GM21723 (cell line): ENCODE measurements at regions not wholly inside any gene's neighbourhood (a gene's known extent, or its start where the extent isn't known, plus 50 kb on each side); places are given as distances from the start of the nearest gene placed in this dataset.
"Not testable (repeated sequence)": the region's sequence is repeated elsewhere in the genome, so short reads cannot be mapped to it uniquely, and the experiment has no call there.

Experiments used
- ATAC-seq: cut with Tn5 transposase; IDR thresholded peaks from one replicate; pipeline ENCODE4 v1.9.1; 2021; ENCODE audit warnings: mild to moderate bottlenecking, moderate library complexity; ENCODE audit not compliant: unreplicated experiment

DNA sequence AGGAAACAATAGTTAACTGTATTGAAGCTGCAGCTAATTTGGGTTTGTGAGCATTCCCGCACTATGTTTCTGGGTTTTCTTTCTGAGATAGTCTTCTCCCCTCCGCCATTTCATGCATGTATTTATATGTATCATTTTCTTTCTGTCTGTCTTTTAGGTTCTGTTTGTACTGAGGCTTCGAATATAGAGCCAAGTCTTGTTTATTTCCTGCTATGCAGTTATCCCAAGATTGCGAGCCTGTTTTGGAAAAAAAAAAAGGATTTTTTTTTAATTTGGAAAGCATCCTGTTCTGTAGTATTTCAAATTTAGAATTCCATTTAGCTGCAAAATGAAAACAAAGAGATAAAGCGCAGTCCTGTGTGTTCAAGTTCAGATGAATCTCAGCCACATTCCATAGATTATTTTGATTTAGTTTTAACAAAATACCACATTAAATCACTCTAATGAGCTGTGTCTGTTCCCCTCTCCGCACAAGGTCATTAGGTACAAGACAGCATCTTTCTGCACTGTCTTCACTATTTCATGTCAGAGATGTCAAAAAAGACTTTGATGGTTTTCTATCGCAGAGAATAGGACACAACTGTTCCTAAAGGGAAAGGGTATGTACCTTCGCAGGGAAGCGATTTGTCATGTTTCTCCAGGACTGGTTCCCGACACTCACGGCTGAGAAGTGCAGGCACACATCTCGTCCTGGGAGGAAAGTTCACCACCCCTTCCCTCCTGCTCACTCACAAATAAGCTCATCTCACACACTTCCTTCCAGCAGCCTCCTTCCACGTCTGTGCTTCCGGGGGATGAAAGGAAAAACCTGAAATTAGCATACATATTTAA, 443.4 kb downstream of the ZNF516 start:
- no peak for ATAC-seq

- ATAC-seq, result no peak
Measured at GRCh38 chr18:76046221-76046620, 448.8 kb downstream of the ZNF516 start.

- ATAC-seq, result no peak
Measured at GRCh38 chr18:76042511-76042910, 452.5 kb downstream of the ZNF516 start.

- no peak for ATAC-seq
Measured at GRCh38 chr18:76018210-76018609, 476.8 kb downstream of the ZNF516 start.

DNA sequence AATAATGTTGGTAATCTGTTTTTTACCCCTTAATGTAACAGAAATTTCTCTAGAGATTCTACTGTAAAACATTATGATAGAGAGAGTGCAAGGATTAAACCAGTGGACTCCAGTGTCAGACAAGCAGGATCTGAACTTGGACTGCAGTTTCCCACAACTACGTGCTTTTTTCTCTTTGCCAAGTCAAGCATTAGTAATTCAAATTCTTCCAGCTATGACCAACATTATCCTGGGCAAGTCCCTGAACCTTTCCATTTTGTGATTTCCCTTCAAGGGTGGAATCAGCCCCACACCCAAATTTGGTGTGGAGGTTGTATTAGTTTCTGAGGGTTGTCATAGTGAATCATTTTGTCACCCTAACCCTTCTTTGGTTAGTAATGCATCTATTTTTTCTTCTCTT, 482.0 kb downstream of the ZNF516 start:
- ATAC-seq, result no peak

- ATAC-seq, result no peak
Measured at GRCh38 chr18:76005632-76006208, 489.3 kb downstream of the ZNF516 start.

DNA sequence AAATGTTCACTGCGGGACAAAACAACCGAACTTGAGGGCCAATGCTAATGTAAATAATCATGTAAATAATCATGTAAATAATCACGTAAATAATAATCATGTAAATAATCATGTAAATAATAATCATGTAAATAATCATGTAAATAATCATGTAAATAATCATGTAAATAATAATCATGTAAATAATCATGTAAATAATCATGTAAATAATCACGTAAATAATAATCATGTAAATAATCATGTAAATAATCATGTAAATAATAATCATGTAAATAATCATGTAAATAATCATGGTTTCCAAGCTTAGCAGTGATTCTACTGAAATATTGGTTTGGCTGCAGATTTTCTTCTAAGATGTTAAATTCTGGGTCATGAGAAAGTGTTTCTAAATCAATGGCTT, 507.1 kb downstream of the ZNF516 start:
- ATAC-seq, result not testable (repeated sequence)

- no peak for ATAC-seq
Measured at GRCh38 chr18:75984853-75985252, 510.2 kb downstream of the ZNF516 start.

GRCh38 chr18:75981102-75981501, 513.9 kb downstream of the ZNF516 start:
- no peak for ATAC-seq

- ATAC-seq, result no peak
Measured at GRCh38 chr18:75977081-75977480, 518.0 kb downstream of the ZNF516 start.

DNA sequence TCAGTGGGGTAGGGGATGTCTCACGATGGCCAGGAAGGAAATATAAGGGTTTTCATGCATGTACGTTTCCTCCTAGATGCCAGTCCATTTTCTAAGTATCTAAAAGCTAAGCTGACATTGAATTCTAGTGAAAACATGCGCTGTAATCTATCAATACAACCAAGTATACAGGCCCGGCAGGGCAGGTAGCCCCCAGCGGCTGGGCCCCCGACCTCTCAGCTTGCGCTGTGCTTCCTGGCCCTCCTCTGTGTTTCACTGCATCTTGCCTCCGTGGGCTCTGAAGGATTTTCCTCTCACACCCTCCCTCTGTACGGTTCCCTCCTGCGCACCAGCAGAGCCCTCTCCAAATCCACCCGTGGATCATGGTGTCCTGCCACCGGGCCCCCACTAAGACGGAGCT, 524.8 kb downstream of the ZNF516 start:
- ATAC-seq, result no peak

- no peak for ATAC-seq
Measured at GRCh38 chr18:75966431-75966830, 528.6 kb downstream of the ZNF516 start.

GRCh38 chr18:75962036-75962572, 532.9 kb downstream of the ZNF516 start:
- no peak for ATAC-seq

DNA sequence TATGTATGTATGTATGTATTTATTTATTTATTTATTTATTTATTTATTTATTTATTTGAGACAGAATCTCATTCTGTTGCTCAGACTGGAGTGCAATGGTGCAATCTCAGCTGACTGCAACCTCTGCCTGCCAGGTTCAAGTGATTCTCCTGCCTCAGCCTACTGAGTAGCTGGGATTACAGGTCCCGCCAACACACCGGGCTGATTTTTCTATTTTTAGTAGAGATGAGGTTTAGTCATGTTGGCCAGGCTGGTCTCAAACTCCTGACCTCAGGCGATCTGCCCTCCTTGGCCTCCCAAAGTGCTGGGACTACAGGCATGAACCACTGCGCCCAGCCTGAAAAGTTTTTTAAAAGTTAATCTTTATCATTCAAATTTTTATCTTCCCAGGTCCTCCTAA, 532.9 kb upstream of the SMIM21 start:
- not testable (repeated sequence) for ATAC-seq

DNA sequence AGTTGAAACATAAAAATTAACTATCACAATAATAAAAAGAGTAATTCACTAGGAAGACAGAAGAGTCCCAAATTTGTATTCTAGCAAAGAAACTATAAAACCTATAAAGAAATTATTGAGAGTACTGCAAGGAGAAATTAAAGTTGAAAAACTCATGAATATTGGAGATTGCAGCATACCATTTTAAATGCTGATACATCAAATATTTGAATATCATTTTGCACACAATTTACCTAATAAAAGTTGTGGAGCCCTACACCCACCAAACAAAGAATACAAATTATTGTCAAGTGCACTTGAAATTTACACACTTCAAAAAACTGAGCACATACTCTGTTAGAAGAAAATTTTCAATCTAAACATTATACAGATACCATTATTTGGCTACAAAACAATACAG, 531.6 kb upstream of the SMIM21 start:
- ATAC-seq, result no peak

GRCh38 chr18:75958683-75959082, 531.2 kb upstream of the SMIM21 start:
- ATAC-seq, result no peak

GRCh38 chr18:75945265-75945933, 517.9 kb upstream of the SMIM21 start:
- no peak for ATAC-seq

DNA sequence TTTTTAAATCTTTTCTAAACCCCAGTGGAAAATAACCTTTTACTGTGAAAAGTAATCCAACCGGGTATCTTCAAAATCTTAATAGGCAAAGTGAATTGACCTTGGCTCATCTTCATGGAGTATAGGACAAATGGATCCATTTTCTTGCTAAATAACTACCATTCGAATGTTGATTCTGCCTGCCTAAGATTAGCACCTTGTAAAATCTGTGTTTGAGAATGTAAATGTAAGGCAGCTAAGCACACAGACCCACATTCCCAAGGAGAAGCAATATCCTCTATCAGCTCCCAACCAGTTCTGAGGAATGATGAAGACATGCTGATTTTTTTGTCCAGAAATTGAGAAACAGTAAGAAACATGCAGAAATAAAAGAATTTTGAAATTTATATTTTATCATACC, 509.8 kb upstream of the SMIM21 start:
- no peak for ATAC-seq

- ATAC-seq, result no peak
Measured at GRCh38 chr18:75936862-75937261, 509.4 kb upstream of the SMIM21 start.

- no peak for ATAC-seq
Measured at GRCh38 chr18:75931079-75931478, 503.6 kb upstream of the SMIM21 start.

GRCh38 chr18:75928706-75929105, 501.2 kb upstream of the SMIM21 start:
- no peak for ATAC-seq

- ATAC-seq, result no peak
Measured at GRCh38 chr18:75927791-75928190, 500.3 kb upstream of the SMIM21 start.
